HL-60 (cell line): ENCODE measurements at regions not wholly inside any gene's neighbourhood (a gene's known extent, or its start where the extent isn't known, plus 50 kb on each side); places are given as distances from the start of the nearest gene placed in this dataset.

Source experiments
- DNase-seq, 2 experiments: peaks; one replicate each; pipeline ENCODE4 v3.0.0-alpha.2; 2010 to 2020; ENCODE audit warnings: low read depth in 1 of 2, low spot score in 1 of 2
- H3K27ac ChIP-seq: fragments of 250-450 bp; sonication (Bioruptor Pico); replicated peaks from 2 replicates; pipeline ENCODE4 v1.5.1; 2020; ENCODE audit warnings: mild to moderate bottlenecking, moderate library complexity
- H3K27me3 ChIP-seq: fragments of 250-450 bp; sonication (Bioruptor Pico); 2 replicates; pipeline ENCODE4 v1.5.1; 2021; ENCODE audit warnings: mild to moderate bottlenecking, moderate library complexity; ENCODE audit not compliant: insufficient read depth, poor library complexity, severe bottlenecking
- H3K4me3 ChIP-seq: replicated peaks from 2 replicates; pipeline ENCODE4 v1.5.1; 2011; ENCODE audit warnings: mild to moderate bottlenecking, control low read depth, low read length; ENCODE audit not compliant: insufficient read depth
- GABPA ChIP-seq: IDR thresholded peaks from 2 replicates; pipeline ENCODE4 v1.6.1; 2012; ENCODE audit warnings: low read depth
- POLR2AphosphoS5 ChIP-seq: IDR thresholded peaks from 2 replicates; pipeline ENCODE4 v1.6.1; 2012; ENCODE audit warnings: low read depth
- SPI1 ChIP-seq: IDR thresholded peaks from 2 replicates; pipeline ENCODE4 v1.6.1; 2012; ENCODE audit warnings: low read depth, mild to moderate bottlenecking, borderline replicate concordance
- TF ChIP-seq, protein P1 (sequence below): IDR thresholded peaks from 2 replicates; pipeline ENCODE4 v1.6.1; 2012; ENCODE audit warnings: low read depth; ENCODE audit not compliant: insufficient replicate concordance
- TF ChIP-seq, protein P2 (sequence below): IDR thresholded peaks from one replicate; pipeline ENCODE4 v1.5.1; 2011; ENCODE audit warnings: low read length, control low read depth, inconsistent platforms; ENCODE audit not compliant: insufficient read depth

DNA sequence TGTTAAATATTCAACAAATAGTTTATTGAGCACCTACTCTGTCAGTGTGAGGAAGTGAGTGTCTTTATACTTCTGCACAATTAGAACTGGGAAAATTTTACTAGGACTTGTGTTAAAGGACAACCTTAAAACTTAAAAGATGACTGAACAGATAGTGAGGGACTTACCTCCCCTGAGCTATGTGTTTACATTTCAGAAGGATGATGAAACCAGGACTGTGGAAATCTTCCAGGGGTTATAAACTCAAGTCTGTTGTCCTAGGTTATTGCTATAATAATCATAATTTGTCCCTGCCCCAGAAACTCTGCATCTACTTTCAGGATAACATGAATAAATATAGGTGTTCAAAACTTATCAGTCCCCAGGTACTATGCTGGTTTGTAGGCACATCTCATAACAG, 261.0 kb upstream of the MKLN1 start:
- H3K4me3 ChIP-seq = no peak overlapping the region
- no peak for DNase-seq
- TF ChIP-seq, protein P1, sequence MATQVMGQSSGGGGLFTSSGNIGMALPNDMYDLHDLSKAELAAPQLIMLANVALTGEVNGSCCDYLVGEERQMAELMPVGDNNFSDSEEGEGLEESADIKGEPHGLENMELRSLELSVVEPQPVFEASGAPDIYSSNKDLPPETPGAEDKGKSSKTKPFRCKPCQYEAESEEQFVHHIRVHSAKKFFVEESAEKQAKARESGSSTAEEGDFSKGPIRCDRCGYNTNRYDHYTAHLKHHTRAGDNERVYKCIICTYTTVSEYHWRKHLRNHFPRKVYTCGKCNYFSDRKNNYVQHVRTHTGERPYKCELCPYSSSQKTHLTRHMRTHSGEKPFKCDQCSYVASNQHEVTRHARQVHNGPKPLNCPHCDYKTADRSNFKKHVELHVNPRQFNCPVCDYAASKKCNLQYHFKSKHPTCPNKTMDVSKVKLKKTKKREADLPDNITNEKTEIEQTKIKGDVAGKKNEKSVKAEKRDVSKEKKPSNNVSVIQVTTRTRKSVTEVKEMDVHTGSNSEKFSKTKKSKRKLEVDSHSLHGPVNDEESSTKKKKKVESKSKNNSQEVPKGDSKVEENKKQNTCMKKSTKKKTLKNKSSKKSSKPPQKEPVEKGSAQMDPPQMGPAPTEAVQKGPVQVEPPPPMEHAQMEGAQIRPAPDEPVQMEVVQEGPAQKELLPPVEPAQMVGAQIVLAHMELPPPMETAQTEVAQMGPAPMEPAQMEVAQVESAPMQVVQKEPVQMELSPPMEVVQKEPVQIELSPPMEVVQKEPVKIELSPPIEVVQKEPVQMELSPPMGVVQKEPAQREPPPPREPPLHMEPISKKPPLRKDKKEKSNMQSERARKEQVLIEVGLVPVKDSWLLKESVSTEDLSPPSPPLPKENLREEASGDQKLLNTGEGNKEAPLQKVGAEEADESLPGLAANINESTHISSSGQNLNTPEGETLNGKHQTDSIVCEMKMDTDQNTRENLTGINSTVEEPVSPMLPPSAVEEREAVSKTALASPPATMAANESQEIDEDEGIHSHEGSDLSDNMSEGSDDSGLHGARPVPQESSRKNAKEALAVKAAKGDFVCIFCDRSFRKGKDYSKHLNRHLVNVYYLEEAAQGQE = no peak
- TF ChIP-seq POLR2AphosphoS5 = no peak
- TF ChIP-seq, protein P2, sequence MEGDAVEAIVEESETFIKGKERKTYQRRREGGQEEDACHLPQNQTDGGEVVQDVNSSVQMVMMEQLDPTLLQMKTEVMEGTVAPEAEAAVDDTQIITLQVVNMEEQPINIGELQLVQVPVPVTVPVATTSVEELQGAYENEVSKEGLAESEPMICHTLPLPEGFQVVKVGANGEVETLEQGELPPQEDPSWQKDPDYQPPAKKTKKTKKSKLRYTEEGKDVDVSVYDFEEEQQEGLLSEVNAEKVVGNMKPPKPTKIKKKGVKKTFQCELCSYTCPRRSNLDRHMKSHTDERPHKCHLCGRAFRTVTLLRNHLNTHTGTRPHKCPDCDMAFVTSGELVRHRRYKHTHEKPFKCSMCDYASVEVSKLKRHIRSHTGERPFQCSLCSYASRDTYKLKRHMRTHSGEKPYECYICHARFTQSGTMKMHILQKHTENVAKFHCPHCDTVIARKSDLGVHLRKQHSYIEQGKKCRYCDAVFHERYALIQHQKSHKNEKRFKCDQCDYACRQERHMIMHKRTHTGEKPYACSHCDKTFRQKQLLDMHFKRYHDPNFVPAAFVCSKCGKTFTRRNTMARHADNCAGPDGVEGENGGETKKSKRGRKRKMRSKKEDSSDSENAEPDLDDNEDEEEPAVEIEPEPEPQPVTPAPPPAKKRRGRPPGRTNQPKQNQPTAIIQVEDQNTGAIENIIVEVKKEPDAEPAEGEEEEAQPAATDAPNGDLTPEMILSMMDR = no peak
- no peaks in the 10 kb centered on the region for H3K27me3 ChIP-seq
- H3K27ac ChIP-seq = no peak overlapping the region

DNA sequence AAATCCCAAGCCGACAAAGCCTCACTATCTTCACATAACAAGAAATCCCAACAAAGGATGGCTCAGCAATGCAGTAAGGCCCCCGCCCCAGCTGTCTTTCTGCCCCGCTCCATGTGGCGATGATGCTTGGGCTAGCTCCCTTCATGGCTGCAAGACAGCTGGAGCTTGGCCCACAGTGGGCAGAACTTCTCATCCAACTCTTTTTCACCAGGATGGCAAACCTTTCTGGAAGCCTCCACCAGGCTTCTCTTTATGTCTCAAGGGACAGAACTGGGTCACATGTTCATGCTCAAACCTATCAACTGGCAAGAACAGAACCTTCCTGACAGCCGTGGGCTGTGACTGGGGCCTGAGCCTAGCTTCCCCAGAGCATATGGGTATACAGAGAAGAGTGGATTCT, 260.5 kb upstream of the MKLN1 start:
- H3K4me3 ChIP-seq = no peak overlapping the region
- no peak for DNase-seq
- no peak overlapping the region for H3K27ac ChIP-seq
- H3K27me3 ChIP-seq = no peaks in the 10 kb centered on the region
- TF ChIP-seq POLR2AphosphoS5 (no peak), SPI1 (no peak), GABPA (no peak)
- TF ChIP-seq, protein P1 = no peak
- TF ChIP-seq, protein P2 = no peak

DNA sequence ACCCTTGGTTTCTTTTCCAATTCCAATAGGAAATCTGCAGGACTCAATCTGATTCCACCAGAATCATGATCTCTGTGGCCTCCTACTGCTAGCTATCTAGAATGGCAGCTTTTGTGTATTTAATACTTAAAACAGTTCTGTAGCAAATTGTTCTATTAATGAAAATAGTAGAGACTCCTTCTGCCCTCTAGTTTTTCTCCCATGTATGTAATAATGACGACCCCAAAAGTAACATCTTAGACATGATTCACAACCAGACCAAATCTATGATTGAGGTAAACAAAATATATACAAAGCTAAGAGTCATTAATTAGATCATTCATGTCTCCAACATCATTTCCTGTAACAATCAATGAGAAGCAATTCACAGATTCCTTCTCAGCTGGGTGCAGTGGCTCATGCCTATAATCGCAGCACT, 259.1 kb upstream of the MKLN1 start:
- Histone ChIP-seq H3K27ac (no peak overlapping the region), H3K4me3 (no peak overlapping the region), H3K27me3 (no peaks in the 10 kb centered on the region)
- TF ChIP-seq POLR2AphosphoS5 (no peak), GABPA (no peak), SPI1 (no peak)
- TF ChIP-seq, protein P2 = no peak
- TF ChIP-seq, protein P1 = no peak
- DNase-seq = no peak
